ENCODE measurements at regions not wholly inside any gene's neighbourhood (a gene's known extent, or its start where the extent isn't known, plus 50 kb on each side); places are given as distances from the start of the nearest gene placed in this dataset.

GRCh38 chr1:56258371-56258770 is 321.0 kb downstream of the PLPP3 start:
- TF ChIP-seq CTCF (conservative IDR thresholded peaks at IDR 0.05 in 1 of 2, IDR thresholded peaks at IDR 0.05 in 1 of 2; ENCODE audit: low read depth in 1 of 2, low read length in 2 of 2) (no peak), EZH2 (IDR thresholded peaks at IDR 0.05; ENCODE audit: low read length, missing control alignments) (no peak)
